GM06990 (cell line): ENCODE measurements at regions not wholly inside any gene's neighbourhood (a gene's known extent, or its start where the extent isn't known, plus 50 kb on each side); places are given as distances from the start of the nearest gene placed in this dataset.

Experiments used
- DNase-seq: peaks from one replicate; pipeline ENCODE4 v3.0.0-alpha.2; 2011; ENCODE audit not compliant: insufficient read length; ENCODE audit errors: extremely low read depth
- H3K27me3 ChIP-seq: replicated peaks from 2 replicates; pipeline ENCODE4 v1.6.0; 2011; ENCODE audit warnings: low read length; ENCODE audit not compliant: control insufficient read depth, insufficient read depth
- H3K36me3 ChIP-seq: 2 replicates; pipeline ENCODE4 v1.5.1; 2011; ENCODE audit warnings: low read length; ENCODE audit not compliant: control insufficient read depth, insufficient read depth
- H3K4me3 ChIP-seq: replicated peaks from 2 replicates; pipeline ENCODE4 v1.5.1; 2011; ENCODE audit warnings: low read depth, mild to moderate bottlenecking, control low read depth, low read length
- CTCF ChIP-seq: IDR thresholded peaks from 2 replicates; pipeline ENCODE4 v1.5.1; 2011; ENCODE audit warnings: low read length, control low read depth, mild to moderate bottlenecking, inconsistent platforms; ENCODE audit not compliant: insufficient read depth, poor library complexity, severe bottlenecking

- Histone ChIP-seq H3K27me3 (no peaks in the 10 kb centered on the region), H3K36me3 (no peaks in the 10 kb centered on the region), H3K4me3 (no peak overlapping the region)
- no peak for DNase-seq
- TF ChIP-seq CTCF, result no peak
Observed at GRCh38 chr12:9347328-9348127, 139.3 kb upstream of the PZP start.

- no peak for DNase-seq
- H3K36me3 ChIP-seq, result no peaks in the 10 kb centered on the region
- TF ChIP-seq CTCF, result no peak
- no peaks in the 10 kb centered on the region for H3K27me3 ChIP-seq
- H3K4me3 ChIP-seq, result no peak overlapping the region
Observed at GRCh38 chr12:9346866-9347327, 138.7 kb upstream of the PZP start.

- no peak for DNase-seq
- no peaks in the 10 kb centered on the region for H3K36me3 ChIP-seq
- no peaks in the 10 kb centered on the region for H3K27me3 ChIP-seq
- no peak overlapping the region for H3K4me3 ChIP-seq
- TF ChIP-seq CTCF, result no peak
Observed at GRCh38 chr12:9345171-9345570, 137.0 kb upstream of the PZP start.

GRCh38 chr12:9344541-9344940 is 136.3 kb upstream of the PZP start:
- H3K27me3 ChIP-seq, result no peaks in the 10 kb centered on the region
- H3K4me3 ChIP-seq, result no peak overlapping the region
- no peak for TF ChIP-seq CTCF
- no peak for DNase-seq
- no peaks in the 10 kb centered on the region for H3K36me3 ChIP-seq

GRCh38 chr12:9343731-9344130 is 135.5 kb upstream of the PZP start:
- Histone ChIP-seq H3K27me3 (no peaks in the 10 kb centered on the region), H3K4me3 (no peak overlapping the region), H3K36me3 (no peaks in the 10 kb centered on the region)
- no peak for TF ChIP-seq CTCF
- no peak for DNase-seq
